ENCODE measurements at regions not wholly inside any gene's neighbourhood (a gene's known extent, or its start where the extent isn't known, plus 50 kb on each side); places are given as distances from the start of the nearest gene placed in this dataset.

DNA sequence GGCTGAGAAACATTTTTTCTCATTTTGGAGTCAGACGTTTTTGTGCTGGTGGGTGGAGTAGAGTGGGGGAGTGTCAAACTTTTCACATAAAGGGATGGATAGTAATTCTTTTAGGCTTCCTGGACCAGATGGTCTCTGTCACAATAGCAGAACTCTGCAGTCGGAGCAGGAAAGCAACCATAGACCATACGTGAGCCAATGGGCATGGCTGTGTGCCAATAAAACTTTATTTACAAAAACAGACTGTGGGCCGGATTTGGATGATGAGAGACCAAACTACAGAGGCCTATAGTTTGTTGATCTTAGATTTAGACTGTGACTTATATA lies 70.8 kb upstream of the SLC22A23 start:
- TF ChIP-seq, protein P1, sequence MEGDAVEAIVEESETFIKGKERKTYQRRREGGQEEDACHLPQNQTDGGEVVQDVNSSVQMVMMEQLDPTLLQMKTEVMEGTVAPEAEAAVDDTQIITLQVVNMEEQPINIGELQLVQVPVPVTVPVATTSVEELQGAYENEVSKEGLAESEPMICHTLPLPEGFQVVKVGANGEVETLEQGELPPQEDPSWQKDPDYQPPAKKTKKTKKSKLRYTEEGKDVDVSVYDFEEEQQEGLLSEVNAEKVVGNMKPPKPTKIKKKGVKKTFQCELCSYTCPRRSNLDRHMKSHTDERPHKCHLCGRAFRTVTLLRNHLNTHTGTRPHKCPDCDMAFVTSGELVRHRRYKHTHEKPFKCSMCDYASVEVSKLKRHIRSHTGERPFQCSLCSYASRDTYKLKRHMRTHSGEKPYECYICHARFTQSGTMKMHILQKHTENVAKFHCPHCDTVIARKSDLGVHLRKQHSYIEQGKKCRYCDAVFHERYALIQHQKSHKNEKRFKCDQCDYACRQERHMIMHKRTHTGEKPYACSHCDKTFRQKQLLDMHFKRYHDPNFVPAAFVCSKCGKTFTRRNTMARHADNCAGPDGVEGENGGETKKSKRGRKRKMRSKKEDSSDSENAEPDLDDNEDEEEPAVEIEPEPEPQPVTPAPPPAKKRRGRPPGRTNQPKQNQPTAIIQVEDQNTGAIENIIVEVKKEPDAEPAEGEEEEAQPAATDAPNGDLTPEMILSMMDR (conservative IDR thresholded peaks at IDR 0.05; ENCODE audit: low read length): no peak
- no peak for TF ChIP-seq EZH2phosphoT487 (IDR thresholded peaks at IDR 0.05; ENCODE audit: borderline replicate concordance, low read depth, low read length)
- H2AFZ ChIP-seq (ENCODE audit: low read length): no peak overlapping the region
- H3K79me2 ChIP-seq (ENCODE audit: insufficient read depth, low read depth, low read length): no peaks in the 10 kb centered on the region
- no peaks in the 10 kb centered on the region for H4K20me1 ChIP-seq (ENCODE audit: insufficient read depth, low read length)
- CTCF ChIA-PET (ENCODE audit: unreplicated experiment): no interaction called here
- no peaks in the 10 kb centered on the region for H3K9me3 ChIP-seq (ENCODE audit: low read length)
- H3K9me2 ChIP-seq (ENCODE audit: insufficient read depth, low read length): no peaks in the 10 kb centered on the region
- no peaks in the 10 kb centered on the region for H3K36me3 ChIP-seq (ENCODE audit: insufficient read depth, low read length)
- DNase-seq (ENCODE audit: low spot score): no peak
- H3K4me1 ChIP-seq (ENCODE audit: insufficient read depth, low read length, poor library complexity, severe bottlenecking): no peaks in the 10 kb centered on the region
- no TSS peak for BruUV-seq (replicated peaks)
- H3K4me2 ChIP-seq (ENCODE audit: low read length): no peak overlapping the region
- POLR2A ChIA-PET: interaction anchor here (0.7 kb wide), 1 partner anchor 67 kb away, joined by 3 read pairs; no protein-coding TSS in a partner anchor
- intact Hi-C loops (cut with micrococcal nuclease; ENCODE audit: unreplicated experiment): no loop called here
- no peak overlapping the region for H3K27ac ChIP-seq (ENCODE audit: low read depth, low read length, poor library complexity, severe bottlenecking)
- H3K4me3 ChIP-seq (ENCODE audit: low read depth, low read length, poor library complexity, severe bottlenecking): no peak overlapping the region

DNA sequence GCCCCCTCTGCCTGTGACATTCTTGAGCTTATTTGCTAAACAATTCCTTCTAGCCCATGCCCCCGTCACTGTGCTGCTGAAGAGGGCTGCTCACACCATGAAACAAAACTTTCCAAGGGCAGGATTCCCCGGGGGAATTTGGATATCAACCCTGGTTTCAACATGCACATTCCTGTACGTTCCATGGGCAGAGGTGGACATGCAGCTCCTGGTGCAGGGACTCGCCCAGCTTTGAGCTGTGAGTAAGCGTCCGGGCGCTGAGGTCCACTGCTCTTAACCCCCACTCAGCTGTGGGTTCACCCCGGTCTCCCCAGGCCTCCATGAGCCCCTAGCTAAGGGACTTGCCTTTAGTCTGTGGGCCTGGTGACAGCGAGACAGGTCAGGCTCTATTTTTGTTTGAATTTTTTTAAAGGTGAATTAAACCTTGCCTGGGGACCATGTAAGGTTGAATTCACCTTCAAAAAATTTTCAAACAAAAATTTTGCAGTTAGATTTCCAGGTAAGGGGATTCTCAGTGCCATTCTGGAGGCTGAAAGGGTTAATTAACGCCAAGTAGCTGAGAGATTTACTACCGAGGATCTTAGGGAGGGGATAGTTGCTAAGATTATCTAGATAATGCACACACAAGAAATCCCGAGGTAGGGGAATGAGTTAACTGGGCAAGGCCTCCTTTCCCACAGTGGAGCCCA lies 70.3 kb upstream of the SLC22A23 start:
- no peaks in the 10 kb centered on the region for H3K36me3 ChIP-seq (ENCODE audit: insufficient read depth, low read length)
- POLR2A ChIA-PET: interaction anchor here (0.5 to 0.7 kb wide), 2 partner anchors 66 to 248 kb away, joined by 3 read pairs; no protein-coding TSS in a partner anchor
- H3K9me3 ChIP-seq (ENCODE audit: low read length): no peaks in the 10 kb centered on the region
- no peak overlapping the region for H2AFZ ChIP-seq (ENCODE audit: low read length)
- BruUV-seq (replicated peaks): no TSS peak
- intact Hi-C loops (cut with micrococcal nuclease; ENCODE audit: unreplicated experiment): no loop called here
- H3K9me2 ChIP-seq (ENCODE audit: insufficient read depth, low read length): no peaks in the 10 kb centered on the region
- H3K4me3 ChIP-seq (ENCODE audit: low read depth, low read length, poor library complexity, severe bottlenecking): no peak overlapping the region
- no peak overlapping the region for H3K4me2 ChIP-seq (ENCODE audit: low read length)
- no peak overlapping the region for H3K27ac ChIP-seq (ENCODE audit: low read depth, low read length, poor library complexity, severe bottlenecking)
- no peaks in the 10 kb centered on the region for H3K4me1 ChIP-seq (ENCODE audit: insufficient read depth, low read length, poor library complexity, severe bottlenecking)
- CTCF ChIA-PET (ENCODE audit: unreplicated experiment): no interaction called here
- DNase-seq (ENCODE audit: low spot score): no peak
- no peaks in the 10 kb centered on the region for H4K20me1 ChIP-seq (ENCODE audit: insufficient read depth, low read length)
- no peak for TF ChIP-seq EZH2phosphoT487 (IDR thresholded peaks at IDR 0.05; ENCODE audit: borderline replicate concordance, low read depth, low read length)
- TF ChIP-seq, protein P1 (conservative IDR thresholded peaks at IDR 0.05; ENCODE audit: low read length): no peak
- H3K79me2 ChIP-seq (ENCODE audit: insufficient read depth, low read depth, low read length): no peaks in the 10 kb centered on the region

DNA sequence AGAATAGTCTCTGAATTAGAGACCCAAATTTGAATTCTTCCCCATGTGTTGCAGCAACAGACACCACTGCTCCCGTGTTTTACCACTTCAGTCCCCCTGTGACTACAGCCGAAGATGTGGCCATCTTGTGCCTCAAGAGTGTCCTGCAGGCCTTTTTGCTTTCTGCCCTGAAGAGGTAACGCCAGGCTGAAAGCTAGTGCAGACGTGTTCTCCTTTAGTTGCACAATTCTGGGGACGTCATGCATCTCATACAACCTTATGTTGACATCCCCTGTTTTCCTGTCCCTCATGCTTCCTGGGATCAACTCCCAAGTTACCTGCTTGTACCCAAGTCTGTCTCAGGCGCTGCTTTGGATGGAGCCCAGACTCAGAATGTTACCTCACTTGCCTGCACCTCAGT lies 69.1 kb upstream of the SLC22A23 start:
- intact Hi-C loops (cut with micrococcal nuclease; ENCODE audit: unreplicated experiment): no loop called here
- H3K4me2 ChIP-seq (ENCODE audit: low read length): no peak overlapping the region
- H2AFZ ChIP-seq (ENCODE audit: low read length): no peak overlapping the region
- POLR2A ChIA-PET: no interaction called here
- no TSS peak for BruUV-seq (replicated peaks)
- H3K4me3 ChIP-seq (ENCODE audit: low read depth, low read length, poor library complexity, severe bottlenecking): no peak overlapping the region
- H3K4me1 ChIP-seq (ENCODE audit: insufficient read depth, low read length, poor library complexity, severe bottlenecking): no peaks in the 10 kb centered on the region
- DNase-seq (ENCODE audit: low spot score): no peak
- no peaks in the 10 kb centered on the region for H3K9me2 ChIP-seq (ENCODE audit: insufficient read depth, low read length)
- H4K20me1 ChIP-seq (ENCODE audit: insufficient read depth, low read length): no peaks in the 10 kb centered on the region
- H3K27ac ChIP-seq (ENCODE audit: low read depth, low read length, poor library complexity, severe bottlenecking): no peak overlapping the region
- CTCF ChIA-PET (ENCODE audit: unreplicated experiment): no interaction called here
- no peaks in the 10 kb centered on the region for H3K9me3 ChIP-seq (ENCODE audit: low read length)
- no peaks in the 10 kb centered on the region for H3K79me2 ChIP-seq (ENCODE audit: insufficient read depth, low read depth, low read length)
- no peaks in the 10 kb centered on the region for H3K36me3 ChIP-seq (ENCODE audit: insufficient read depth, low read length)
- no peak for TF ChIP-seq EZH2phosphoT487 (IDR thresholded peaks at IDR 0.05; ENCODE audit: borderline replicate concordance, low read depth, low read length)
- TF ChIP-seq, protein P1 (conservative IDR thresholded peaks at IDR 0.05; ENCODE audit: low read length): no peak

Data from OCI-LY7 (cell line).